Amniotic stem cell (primary cell): ENCODE measurements at regions not wholly inside any gene's neighbourhood (a gene's known extent, or its start where the extent isn't known, plus 50 kb on each side); places are given as distances from the start of the nearest gene placed in this dataset.
"Not testable (repeated sequence)": the region's sequence is repeated elsewhere in the genome, so short reads cannot be mapped to it uniquely, and the experiment has no call there.

Source experiments
- DNase-seq: peaks from one replicate; lab custom pipeline; 2025; lab: John Stamatoyannopoulos, UW

DNA sequence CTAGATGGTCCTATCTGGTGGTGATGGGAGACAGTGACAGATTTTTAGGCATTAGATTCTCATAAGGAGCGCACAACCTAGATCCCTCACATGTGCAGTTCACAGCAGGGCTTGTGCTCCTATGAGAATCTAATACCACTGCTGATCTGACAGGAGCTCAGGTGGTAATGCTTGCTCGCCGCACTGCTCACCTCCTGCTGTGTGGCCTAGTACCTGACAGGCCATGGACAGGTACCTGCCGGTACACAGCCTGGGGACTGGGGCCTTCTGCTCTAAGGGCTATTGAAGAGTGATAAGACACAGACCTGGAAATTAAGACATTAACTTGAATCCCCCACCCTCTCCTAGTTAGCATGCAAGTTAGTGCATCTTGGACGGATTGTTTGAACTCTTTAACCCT, 64.4 kb downstream of the KLRB1 start:
- DNase-seq = not testable (repeated sequence)

DNA sequence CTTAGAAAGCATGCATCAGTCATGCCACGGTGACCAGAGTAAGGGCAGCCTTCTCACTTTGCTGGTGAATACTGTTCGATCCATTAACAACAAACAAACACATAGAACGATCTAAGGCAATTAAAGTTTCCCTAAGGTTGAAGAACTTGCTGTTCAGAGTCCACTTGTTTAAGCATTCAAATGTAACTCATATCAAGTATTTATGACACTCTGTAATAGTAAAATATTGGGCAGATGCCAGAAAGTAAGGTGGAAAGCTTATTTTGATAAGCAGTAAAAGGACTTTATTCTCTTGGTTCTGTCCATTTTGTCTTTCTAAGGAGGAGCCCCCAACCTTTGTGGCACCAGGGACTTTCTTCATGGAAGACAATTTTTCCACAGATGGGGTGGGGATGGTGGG, 64.9 kb downstream of the KLRB1 start:
- not testable (repeated sequence) for DNase-seq

DNA sequence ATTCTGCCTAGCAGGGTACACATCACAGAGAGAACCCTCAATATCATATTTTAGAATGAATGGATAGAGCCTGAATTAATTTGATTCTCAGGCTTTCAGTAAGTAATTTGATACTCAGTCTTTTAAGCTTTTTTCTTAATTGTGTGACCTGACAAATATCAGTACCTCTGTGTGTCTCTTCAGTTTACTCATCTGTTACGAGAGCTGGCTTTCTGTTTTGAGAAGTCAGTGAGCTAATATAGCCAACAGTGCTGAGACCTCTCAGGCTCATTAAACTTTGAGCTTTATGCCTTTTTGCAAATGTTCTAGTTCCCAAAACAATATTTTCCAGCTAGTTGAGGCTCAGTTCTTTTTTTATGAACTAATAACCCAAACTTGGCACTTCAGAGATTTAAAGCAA, 91.8 kb downstream of the KLRB1 start:
- DNase-seq = not testable (repeated sequence)

- not testable (repeated sequence) for DNase-seq
Measured at GRCh38 chr12:9512695-9513094, 95.0 kb downstream of the KLRB1 start.

GRCh38 chr12:9510392-9511011, 97.2 kb downstream of the KLRB1 start:
- not testable (repeated sequence) for DNase-seq

DNA sequence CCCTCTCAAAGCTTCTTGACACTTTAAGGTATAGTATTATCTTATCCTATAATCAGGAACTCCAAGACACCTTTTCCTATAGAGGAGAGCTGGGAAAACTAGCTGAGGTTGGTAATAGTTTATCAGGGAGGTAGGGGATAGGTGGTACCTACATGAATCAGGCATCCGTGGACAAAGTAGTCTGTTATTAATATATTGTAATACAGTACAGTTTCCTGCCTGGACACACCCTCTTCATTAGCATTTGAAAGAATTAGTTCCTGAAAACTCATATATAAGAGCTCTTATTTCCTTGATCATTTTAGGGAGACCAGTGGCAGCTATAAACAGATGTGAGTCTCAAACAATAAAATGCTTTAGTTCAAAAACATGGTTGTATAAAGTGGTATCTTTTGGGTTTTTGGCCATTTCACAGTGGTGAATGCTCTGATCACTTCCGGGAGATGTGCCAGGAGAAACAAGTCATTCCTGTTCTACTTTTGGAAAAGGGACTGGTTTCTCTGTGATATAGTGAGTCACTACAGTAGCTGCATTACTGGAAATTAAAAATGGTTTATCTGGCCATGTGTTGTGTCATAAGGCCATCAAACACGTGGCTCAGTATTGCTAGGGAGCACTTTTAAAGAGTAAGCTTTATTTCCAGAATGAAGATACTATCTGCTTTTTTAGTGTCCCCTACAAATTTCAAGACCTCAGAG, 98.1 kb downstream of the KLRB1 start:
- DNase-seq = no peak

GRCh38 chr12:9506746-9507145, 101.0 kb downstream of the KLRB1 start:
- no peak for DNase-seq

DNA sequence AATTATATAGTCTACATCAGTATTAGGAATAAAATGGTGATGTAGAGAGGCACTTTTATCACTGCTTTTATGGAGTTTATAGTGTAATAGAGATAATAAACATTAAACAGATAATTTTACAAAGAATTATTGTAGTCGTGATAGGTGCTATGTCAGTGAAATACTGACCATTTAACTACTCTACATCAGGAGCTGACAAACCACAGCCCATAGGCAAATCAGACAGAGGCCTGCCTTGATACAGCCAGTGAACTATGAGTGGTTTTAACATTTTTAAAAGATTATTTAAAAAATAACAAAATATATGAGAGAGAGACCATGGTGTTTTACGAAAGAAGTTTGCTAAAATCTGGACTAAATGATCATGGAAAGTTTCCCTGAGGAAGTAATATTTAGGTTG, 104.3 kb downstream of the KLRB1 start:
- not testable (repeated sequence) for DNase-seq

GRCh38 chr12:9502845-9503244, 104.9 kb downstream of the KLRB1 start:
- DNase-seq = not testable (repeated sequence)

DNA sequence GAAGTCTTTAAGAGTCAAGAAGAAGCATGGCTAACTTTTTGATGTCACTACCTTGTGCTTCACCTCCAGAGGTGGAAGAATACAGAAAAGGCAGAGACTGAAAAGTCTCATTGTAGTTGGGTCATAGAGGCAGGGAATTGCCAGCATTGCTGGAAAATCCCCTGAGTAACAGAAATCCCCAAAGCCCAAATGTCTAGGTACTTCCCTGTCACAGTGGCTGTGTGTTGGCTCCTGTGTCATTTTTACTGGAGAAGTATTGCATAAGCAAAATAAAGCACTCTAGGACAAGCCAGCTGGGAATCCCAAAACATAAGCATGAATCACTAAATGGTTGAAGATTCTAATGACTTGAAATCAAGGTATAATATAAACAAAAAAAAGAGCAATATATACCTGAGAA, 114.4 kb downstream of the KLRB1 start:
- DNase-seq = not testable (repeated sequence)

DNA sequence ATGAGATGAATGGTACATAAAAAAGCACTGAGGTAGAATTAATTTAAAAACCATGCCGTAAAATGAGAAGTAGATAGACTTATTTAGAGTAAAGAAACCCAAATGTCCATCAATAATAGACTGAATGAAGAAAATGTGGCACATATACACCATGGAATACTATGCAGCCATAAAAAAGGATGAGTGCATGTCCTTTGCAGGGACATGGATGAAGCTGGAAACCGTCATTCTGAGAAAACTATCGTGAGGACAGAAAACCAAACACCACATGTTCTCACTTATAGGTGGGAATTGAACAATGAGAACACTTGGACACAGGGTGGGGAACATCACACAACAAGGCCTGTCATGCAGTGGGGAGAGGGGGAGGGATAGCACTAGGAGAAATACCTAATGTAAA, 126.4 kb downstream of the KLRB1 start:
- not testable (repeated sequence) for DNase-seq

DNA sequence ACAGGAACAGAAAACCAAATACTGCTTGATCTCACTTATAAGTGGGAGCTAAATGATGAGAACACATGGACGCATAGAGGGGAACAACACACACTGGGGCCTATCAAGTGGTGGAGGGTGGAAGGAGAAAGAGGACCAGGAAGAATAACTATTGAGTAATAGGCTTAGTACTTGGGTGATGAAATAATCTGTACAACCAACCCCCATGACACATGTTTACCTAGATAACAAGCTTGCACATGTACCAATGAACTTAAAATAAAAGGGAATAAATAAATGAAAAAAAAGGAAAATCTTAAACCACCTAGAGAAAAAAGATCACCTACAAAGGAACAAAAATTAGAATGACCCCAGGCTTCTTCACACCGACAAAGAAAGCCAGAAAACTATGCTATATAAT, 133.5 kb downstream of the KLRB1 start:
- not testable (repeated sequence) for DNase-seq

DNA sequence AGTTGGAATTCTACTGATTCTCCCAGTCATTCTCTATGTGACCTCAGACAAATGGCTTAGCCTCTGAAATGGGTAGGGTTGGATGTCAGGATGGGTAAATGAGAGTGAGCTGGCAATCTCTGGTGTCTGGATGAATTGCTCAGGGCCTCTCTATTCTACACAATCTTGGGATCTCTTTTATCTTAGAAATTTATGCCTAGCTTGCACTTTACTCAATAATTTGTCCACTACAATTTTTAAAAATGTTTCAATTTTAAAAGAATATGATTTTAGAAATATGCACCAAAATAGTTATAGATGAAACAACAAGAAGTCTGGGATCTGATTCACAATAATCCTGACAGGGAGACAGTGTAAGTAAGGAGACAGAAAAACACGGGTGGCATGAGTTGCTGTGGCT, 134.1 kb downstream of the KLRB1 start:
- not testable (repeated sequence) for DNase-seq

DNA sequence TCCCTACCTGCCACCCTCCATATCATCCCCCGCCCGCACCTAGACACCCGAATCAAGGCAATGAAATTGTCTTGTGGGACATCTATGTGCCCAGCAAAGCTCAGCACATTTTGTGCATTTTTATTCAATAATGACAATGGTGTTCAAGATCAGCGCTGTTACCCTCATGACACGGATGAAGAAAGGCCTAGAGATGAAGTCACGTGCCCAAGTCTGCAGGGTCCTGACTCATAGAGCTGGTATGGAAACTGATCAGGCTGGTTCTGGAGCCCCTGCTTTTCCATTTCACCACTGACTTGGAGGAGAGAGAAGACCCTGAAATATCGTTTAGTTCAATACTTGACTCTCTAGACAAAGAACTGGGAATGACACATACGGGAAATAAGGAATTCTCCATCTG, 136.2 kb downstream of the KLRB1 start:
- DNase-seq = not testable (repeated sequence)

GRCh38 chr12:9470367-9470766, 137.3 kb downstream of the KLRB1 start:
- not testable (repeated sequence) for DNase-seq

DNA sequence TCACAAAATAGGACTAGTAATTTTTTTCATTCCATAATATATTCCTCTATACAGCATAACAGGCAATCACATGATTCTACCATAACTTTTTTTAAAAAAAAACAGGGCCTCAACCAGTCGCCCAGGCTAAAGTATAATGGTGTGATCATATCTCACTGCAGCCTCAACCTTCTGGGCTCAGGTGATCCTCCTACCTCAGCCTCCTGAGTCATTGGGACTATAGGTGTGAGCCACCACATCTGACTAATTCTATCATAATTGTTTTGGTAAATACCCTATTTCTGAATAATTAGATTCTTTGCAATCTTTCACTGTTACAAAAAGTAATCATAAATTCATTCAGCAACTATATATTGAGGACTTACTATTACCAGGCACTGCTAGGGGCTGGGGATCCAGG, 137.8 kb downstream of the KLRB1 start:
- not testable (repeated sequence) for DNase-seq

GRCh38 chr12:9469463-9469862, 138.3 kb downstream of the KLRB1 start:
- DNase-seq = not testable (repeated sequence)

DNA sequence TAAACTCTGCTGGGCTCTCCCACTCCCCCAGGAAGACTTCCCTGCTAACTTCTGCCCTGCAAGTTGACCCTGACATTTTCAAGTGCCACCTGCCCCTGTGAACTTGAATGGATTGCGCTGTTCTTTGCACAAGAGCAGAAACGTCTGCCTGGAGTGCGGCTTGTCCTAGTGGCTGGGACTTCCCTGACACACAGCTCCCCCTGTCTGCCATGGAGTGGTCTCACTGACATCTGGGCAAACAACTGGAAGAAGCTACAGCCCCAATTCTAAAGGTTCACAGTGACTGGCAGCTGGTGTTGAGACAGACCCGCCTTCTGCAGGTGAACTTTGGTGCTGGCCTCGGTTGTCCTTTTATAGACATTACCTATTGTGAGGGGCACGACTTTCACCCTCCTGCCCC, 138.7 kb downstream of the KLRB1 start:
- not testable (repeated sequence) for DNase-seq

- DNase-seq = not testable (repeated sequence)
Measured at GRCh38 chr12:9468144-9468543, 139.6 kb downstream of the KLRB1 start.

DNA sequence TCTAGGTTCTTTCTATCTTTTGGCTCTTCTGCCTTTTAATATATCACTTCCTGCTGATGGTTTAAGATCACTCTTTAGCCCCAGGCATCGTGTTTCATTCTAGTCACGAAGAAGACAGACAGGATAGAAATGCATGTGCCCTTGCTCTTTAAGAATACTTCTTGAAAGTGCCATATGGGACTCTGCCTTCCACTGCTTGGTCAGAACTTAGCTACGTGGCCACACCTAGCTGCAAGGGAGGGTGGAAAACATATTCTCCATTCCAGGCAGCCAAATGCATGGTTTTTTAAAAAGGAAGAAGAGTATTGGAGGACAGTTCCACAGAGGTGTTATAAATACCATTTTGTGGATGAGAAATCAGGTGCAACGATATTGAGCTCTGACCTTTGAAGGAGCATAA, 143.3 kb downstream of the KLRB1 start:
- no peak for DNase-seq

- not testable (repeated sequence) for DNase-seq
Measured at GRCh38 chr12:9455516-9455915, 152.2 kb downstream of the KLRB1 start.

GRCh38 chr12:9454021-9454420, 153.7 kb downstream of the KLRB1 start:
- DNase-seq = not testable (repeated sequence)

- not testable (repeated sequence) for DNase-seq
Measured at GRCh38 chr12:9450127-9450567, 157.6 kb downstream of the KLRB1 start.
